DND-41 (cell line): ENCODE measurements at regions not wholly inside any gene's neighbourhood (a gene's known extent, or its start where the extent isn't known, plus 50 kb on each side); places are given as distances from the start of the nearest gene placed in this dataset.

Experiments used
- EZH2 ChIP-seq: IDR thresholded peaks from 3 replicates; pipeline ENCODE4 v1.6.1; 2012; ENCODE audit warnings: borderline replicate concordance, low read depth, mild to moderate bottlenecking, moderate library complexity, low read length, inconsistent platforms; ENCODE audit not compliant: severe bottlenecking
- TF ChIP-seq, protein P1 (sequence below): IDR thresholded peaks from 2 replicates; pipeline ENCODE4 v1.5.1; 2012; ENCODE audit warnings: borderline replicate concordance, low read length, moderate library complexity, mild to moderate bottlenecking; ENCODE audit not compliant: poor library complexity, severe bottlenecking; ENCODE audit errors: extremely low read depth

DNA sequence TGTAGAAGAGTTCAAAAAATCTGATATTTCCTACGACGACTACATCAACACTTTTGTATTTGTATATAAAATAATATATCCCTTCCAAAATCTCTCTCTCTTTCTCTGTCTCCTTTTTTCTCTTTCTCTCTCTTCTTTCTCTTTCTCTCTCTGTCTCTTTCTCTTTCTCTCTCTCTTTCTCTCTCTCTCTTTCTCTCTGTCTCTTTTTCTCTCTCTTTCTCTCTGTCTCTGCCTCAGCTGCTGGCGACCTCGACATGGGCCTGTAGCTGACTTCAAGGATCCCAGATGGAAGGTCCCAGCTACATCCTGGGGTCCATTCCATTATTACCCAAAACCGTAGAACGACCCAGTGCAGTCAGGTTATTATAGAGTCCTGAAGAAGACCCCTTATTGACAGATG, 90.0 kb downstream of the CD24 start:
- no peak for TF ChIP-seq EZH2
- TF ChIP-seq, protein P1, sequence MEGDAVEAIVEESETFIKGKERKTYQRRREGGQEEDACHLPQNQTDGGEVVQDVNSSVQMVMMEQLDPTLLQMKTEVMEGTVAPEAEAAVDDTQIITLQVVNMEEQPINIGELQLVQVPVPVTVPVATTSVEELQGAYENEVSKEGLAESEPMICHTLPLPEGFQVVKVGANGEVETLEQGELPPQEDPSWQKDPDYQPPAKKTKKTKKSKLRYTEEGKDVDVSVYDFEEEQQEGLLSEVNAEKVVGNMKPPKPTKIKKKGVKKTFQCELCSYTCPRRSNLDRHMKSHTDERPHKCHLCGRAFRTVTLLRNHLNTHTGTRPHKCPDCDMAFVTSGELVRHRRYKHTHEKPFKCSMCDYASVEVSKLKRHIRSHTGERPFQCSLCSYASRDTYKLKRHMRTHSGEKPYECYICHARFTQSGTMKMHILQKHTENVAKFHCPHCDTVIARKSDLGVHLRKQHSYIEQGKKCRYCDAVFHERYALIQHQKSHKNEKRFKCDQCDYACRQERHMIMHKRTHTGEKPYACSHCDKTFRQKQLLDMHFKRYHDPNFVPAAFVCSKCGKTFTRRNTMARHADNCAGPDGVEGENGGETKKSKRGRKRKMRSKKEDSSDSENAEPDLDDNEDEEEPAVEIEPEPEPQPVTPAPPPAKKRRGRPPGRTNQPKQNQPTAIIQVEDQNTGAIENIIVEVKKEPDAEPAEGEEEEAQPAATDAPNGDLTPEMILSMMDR, result no peak
